Central memory CD8-positive, alpha-beta T cell (primary cell): ENCODE measurements at regions not wholly inside any gene's neighbourhood (a gene's known extent, or its start where the extent isn't known, plus 50 kb on each side); places are given as distances from the start of the nearest gene placed in this dataset.

Experiments used
- ATAC-seq: fragments of 150-1000 bp; cut with Tn5 transposase; replicated peaks from 2 replicates; pipeline ENCODE4 v1.10.0; 2022; ENCODE audit warnings: mild to moderate bottlenecking, moderate FRiP score, moderate number of reproducible peaks; ENCODE audit not compliant: poor library complexity, severe bottlenecking; ENCODE audit errors: extremely low read depth
- DNase-seq, 2 donors: peaks; one replicate each; pipeline ENCODE4 v3.0.0; 2021; ENCODE audit warnings: low spot score in 2 of 2
- H3K27ac Mint-ChIP-seq: one replicate; pipeline ENCODE4 v1.8.0; 2022; ENCODE audit warnings: low read depth, mild to moderate bottlenecking, moderate library complexity, mixed read lengths
- H3K27me3 Mint-ChIP-seq: one replicate; pipeline ENCODE4 v1.8.0; 2022; ENCODE audit warnings: mixed read lengths
- H3K36me3 Mint-ChIP-seq: one replicate; pipeline ENCODE4 v1.8.0; 2022; ENCODE audit warnings: mild to moderate bottlenecking, moderate library complexity, mixed read lengths; ENCODE audit not compliant: insufficient read depth
- H3K4me1 Mint-ChIP-seq: one replicate; pipeline ENCODE4 v1.8.0; 2022; ENCODE audit warnings: mixed read lengths
- H3K4me3 Mint-ChIP-seq: one replicate; pipeline ENCODE4 v1.8.0; 2022; ENCODE audit warnings: mild to moderate bottlenecking, moderate library complexity, mixed read lengths
- H3K9me3 Mint-ChIP-seq: one replicate; pipeline ENCODE4 v1.8.0; 2022; ENCODE audit warnings: mixed read lengths

- Mint-ChIP-seq H3K27ac (no peak overlapping the region), H3K4me3 (no peak overlapping the region), H3K27me3 (peaks cover 77% of the 10 kb centered on the region), H3K36me3 (peaks cover 1% of the 10 kb centered on the region), H3K9me3 (no peaks in the 10 kb centered on the region), H3K4me1 (no peaks in the 10 kb centered on the region)
- DNase-seq, result no peak
- no peak for ATAC-seq
Measured at GRCh38 chr11:119983816-119984215, 154.1 kb downstream of the TRIM29 start.

- Mint-ChIP-seq H3K4me3 (no peak overlapping the region), H3K4me1 (no peaks in the 10 kb centered on the region), H3K9me3 (no peaks in the 10 kb centered on the region), H3K27ac (no peak overlapping the region), H3K27me3 (peaks cover 77% of the 10 kb centered on the region), H3K36me3 (peaks cover 1% of the 10 kb centered on the region)
- DNase-seq, result no peak
- no peak for ATAC-seq
Measured at GRCh38 chr11:119983240-119983732, 154.6 kb downstream of the TRIM29 start.

- no peak for DNase-seq
- H3K27me3 Mint-ChIP-seq, result peaks cover 77% of the 10 kb centered on the region
- no peak for ATAC-seq
Measured at GRCh38 chr11:119982517-119983239, 155.2 kb downstream of the TRIM29 start.

GRCh38 chr11:119980431-119980830, 157.5 kb downstream of the TRIM29 start:
- H3K36me3 Mint-ChIP-seq, result peaks cover 1% of the 10 kb centered on the region
- DNase-seq (no peak), ATAC-seq (no peak)
- H3K9me3 Mint-ChIP-seq, result no peaks in the 10 kb centered on the region
- H3K4me3 Mint-ChIP-seq, result no peak overlapping the region
- no peak overlapping the region for H3K27ac Mint-ChIP-seq
- H3K4me1 Mint-ChIP-seq, result no peaks in the 10 kb centered on the region
- peaks cover 84% of the 10 kb centered on the region for H3K27me3 Mint-ChIP-seq

More at GRCh38 chr11:119982517-119983239, 155.2 kb downstream of the TRIM29 start:
- H3K4me3 Mint-ChIP-seq, result no peak overlapping the region
- no peak overlapping the region for H3K27ac Mint-ChIP-seq
- peaks cover 1% of the 10 kb centered on the region for H3K36me3 Mint-ChIP-seq
- H3K9me3 Mint-ChIP-seq, result no peaks in the 10 kb centered on the region
- H3K4me1 Mint-ChIP-seq, result no peaks in the 10 kb centered on the region

- Mint-ChIP-seq H3K27me3 (peaks cover 76% of the 10 kb centered on the region), H3K9me3 (no peaks in the 10 kb centered on the region), H3K4me1 (no peaks in the 10 kb centered on the region), H3K36me3 (peaks cover 1% of the 10 kb centered on the region), H3K4me3 (no peak overlapping the region), H3K27ac (no peak overlapping the region)
- no peak for DNase-seq
- ATAC-seq, result no peak
Measured at GRCh38 chr11:119979701-119980100, 158.2 kb downstream of the TRIM29 start.

- DNase-seq (no peak), ATAC-seq (no peak)
- Mint-ChIP-seq H3K4me1 (no peaks in the 10 kb centered on the region), H3K36me3 (peaks cover 1% of the 10 kb centered on the region), H3K27me3 (peaks cover 66% of the 10 kb centered on the region), H3K4me3 (no peak overlapping the region), H3K9me3 (no peaks in the 10 kb centered on the region), H3K27ac (no peak overlapping the region)
Measured at GRCh38 chr11:119978696-119979095, 159.2 kb downstream of the TRIM29 start.

GRCh38 chr11:119977881-119978280, 160.0 kb downstream of the TRIM29 start:
- Mint-ChIP-seq H3K27me3 (peaks cover 61% of the 10 kb centered on the region), H3K4me1 (no peaks in the 10 kb centered on the region), H3K36me3 (no peaks in the 10 kb centered on the region), H3K4me3 (no peak overlapping the region), H3K9me3 (no peaks in the 10 kb centered on the region), H3K27ac (no peak overlapping the region)
- ATAC-seq (no peak), DNase-seq (no peak)

GRCh38 chr11:119977561-119977860, 160.4 kb downstream of the TRIM29 start:
- Mint-ChIP-seq H3K36me3 (no peaks in the 10 kb centered on the region), H3K4me1 (no peaks in the 10 kb centered on the region), H3K27ac (no peak overlapping the region), H3K4me3 (no peak overlapping the region), H3K27me3 (peaks cover 60% of the 10 kb centered on the region), H3K9me3 (no peaks in the 10 kb centered on the region)
- no peak for ATAC-seq
- no peak for DNase-seq

GRCh38 chr11:119976805-119977560, 160.9 kb downstream of the TRIM29 start:
- no peaks in the 10 kb centered on the region for H3K36me3 Mint-ChIP-seq
- no peak overlapping the region for H3K4me3 Mint-ChIP-seq
- H3K27ac Mint-ChIP-seq, result no peak overlapping the region
- no peaks in the 10 kb centered on the region for H3K4me1 Mint-ChIP-seq
- no peak for ATAC-seq
- DNase-seq, result no peak
- H3K27me3 Mint-ChIP-seq, result peaks cover 55% of the 10 kb centered on the region
- no peaks in the 10 kb centered on the region for H3K9me3 Mint-ChIP-seq

- Mint-ChIP-seq H3K27me3 (peaks cover 45% of the 10 kb centered on the region), H3K4me1 (no peaks in the 10 kb centered on the region), H3K36me3 (no peaks in the 10 kb centered on the region), H3K27ac (no peak overlapping the region), H3K4me3 (no peak overlapping the region), H3K9me3 (no peaks in the 10 kb centered on the region)
- DNase-seq (no peak), ATAC-seq (no peak)
Measured at GRCh38 chr11:119975561-119976152, 162.3 kb downstream of the TRIM29 start.

- H3K4me1 Mint-ChIP-seq, result no peaks in the 10 kb centered on the region
- H3K27ac Mint-ChIP-seq, result no peak overlapping the region
- DNase-seq, result no peak
- no peaks in the 10 kb centered on the region for H3K9me3 Mint-ChIP-seq
- no peaks in the 10 kb centered on the region for H3K36me3 Mint-ChIP-seq
- peaks cover 40% of the 10 kb centered on the region for H3K27me3 Mint-ChIP-seq
- no peak for ATAC-seq
- H3K4me3 Mint-ChIP-seq, result no peak overlapping the region
Measured at GRCh38 chr11:119974467-119974866, 163.4 kb downstream of the TRIM29 start.

GRCh38 chr11:119974051-119974450, 163.9 kb downstream of the TRIM29 start:
- H3K4me3 Mint-ChIP-seq, result no peak overlapping the region
- no peak for DNase-seq
- H3K36me3 Mint-ChIP-seq, result no peaks in the 10 kb centered on the region
- peaks cover 36% of the 10 kb centered on the region for H3K27me3 Mint-ChIP-seq
- H3K4me1 Mint-ChIP-seq, result no peaks in the 10 kb centered on the region
- no peak for ATAC-seq
- no peaks in the 10 kb centered on the region for H3K9me3 Mint-ChIP-seq
- no peak overlapping the region for H3K27ac Mint-ChIP-seq

GRCh38 chr11:119972281-119972680, 165.6 kb downstream of the TRIM29 start:
- Mint-ChIP-seq H3K4me1 (no peaks in the 10 kb centered on the region), H3K4me3 (no peak overlapping the region), H3K27ac (no peak overlapping the region), H3K36me3 (no peaks in the 10 kb centered on the region), H3K9me3 (no peaks in the 10 kb centered on the region), H3K27me3 (peaks cover 18% of the 10 kb centered on the region)
- ATAC-seq (no peak), DNase-seq (no peak)
